Keratinocyte (primary cell): ENCODE measurements at regions not wholly inside any gene's neighbourhood (a gene's known extent, or its start where the extent isn't known, plus 50 kb on each side); places are given as distances from the start of the nearest gene placed in this dataset.
"Not testable (repeated sequence)": the region's sequence is repeated elsewhere in the genome, so short reads cannot be mapped to it uniquely, and the experiment has no call there.

Experiments used
- DNase-seq: peaks from one replicate; pipeline ENCODE4 v3.0.0-alpha.2; 2011; ENCODE audit warnings: low read depth, missing footprints, low spot score
- FAIRE-seq: peaks from 2 replicates; lab custom pipeline; 2011; peaks lifted over from hg19 to GRCh38; lab: Jason Lieb, UNC
- H2AFZ ChIP-seq: 2 replicates; pipeline ENCODE4 v1.6.0; 2012; ENCODE audit warnings: low read length, control low read depth, inconsistent platforms; ENCODE audit not compliant: control insufficient read depth
- H3K27ac ChIP-seq: 2 replicates; pipeline ENCODE4 v1.5.1; 2011; ENCODE audit warnings: low read length; ENCODE audit not compliant: control insufficient read depth, insufficient read depth
- H3K27me3 ChIP-seq: 3 replicates; pipeline ENCODE4 v1.6.0; 2011; ENCODE audit warnings: low read length; ENCODE audit not compliant: control insufficient read depth, insufficient read depth; ENCODE audit errors: extremely low read depth
- H3K36me3 ChIP-seq, 2 experiments: 2 replicates in 1 of 2; 3 replicates in 1 of 2; pipeline ENCODE4 v1.5.1; 2011; ENCODE audit warnings: low read length in 2 of 2, mild to moderate bottlenecking in 1 of 2; ENCODE audit not compliant: control insufficient read depth in 2 of 2, insufficient read depth in 2 of 2; ENCODE audit errors: extremely low read depth in 1 of 2
- H3K4me1 ChIP-seq: 3 replicates; pipeline ENCODE4 v1.5.1; 2011; ENCODE audit warnings: low read length; ENCODE audit not compliant: control insufficient read depth, insufficient read depth; ENCODE audit errors: extremely low read depth
- H3K4me2 ChIP-seq: 3 replicates; pipeline ENCODE4 v1.6.0; 2011; ENCODE audit warnings: low read depth, low read length; ENCODE audit not compliant: control insufficient read depth, insufficient read depth; ENCODE audit errors: extremely low read depth
- H3K4me3 ChIP-seq, 3 experiments: fragments of 200-600 bp in 1 of 3; sonication (generic) in 1 of 3; 2 replicates in 2 of 3; 3 replicates in 1 of 3; pipeline ENCODE4 v1.5.1; 2011 to 2016; ENCODE audit warnings: low read length in 3 of 3, mild to moderate bottlenecking in 3 of 3, control low read depth in 2 of 3, inconsistent platforms in 1 of 3, low read depth in 1 of 3, mixed read lengths in 1 of 3, mixed run types in 1 of 3, moderate library complexity in 1 of 3; ENCODE audit not compliant: control insufficient read depth in 2 of 3, insufficient read depth in 2 of 3; ENCODE audit errors: extremely low read depth in 1 of 3
- H3K79me2 ChIP-seq: 2 replicates; pipeline ENCODE4 v1.6.0; 2012; ENCODE audit warnings: low read length; ENCODE audit not compliant: control insufficient read depth, insufficient read depth
- H3K9ac ChIP-seq: 3 replicates; pipeline ENCODE4 v1.6.0; 2011; ENCODE audit warnings: low read length; ENCODE audit not compliant: control insufficient read depth, insufficient read depth; ENCODE audit errors: extremely low read depth
- H3K9me1 ChIP-seq: 3 replicates; pipeline ENCODE4 v1.6.0; 2011; ENCODE audit warnings: low read length; ENCODE audit not compliant: control insufficient read depth, insufficient read depth; ENCODE audit errors: extremely low read depth
- H3K9me3 ChIP-seq: 2 replicates; pipeline ENCODE4 v1.5.1; 2012; ENCODE audit warnings: low read depth, low read length; ENCODE audit not compliant: control insufficient read depth
- H4K20me1 ChIP-seq: 3 replicates; pipeline ENCODE4 v1.6.0; 2011; ENCODE audit warnings: low read length; ENCODE audit not compliant: control insufficient read depth, insufficient read depth; ENCODE audit errors: extremely low read depth
- EZH2 ChIP-seq: IDR thresholded peaks from one replicate; pipeline ENCODE4 v1.6.1; 2012; ENCODE audit warnings: inconsistent platforms, mild to moderate bottlenecking, low read length, moderate library complexity
- dilution Hi-C: fragments of 300-500 bp; cut with MboI; formaldehyde crosslinking; loops from one replicate; pipeline ENCODE4 v1.7.0; 2020; ENCODE audit warnings: low sequenced_read_pairs; ENCODE audit not compliant: extremely low pct_ligation_motif_present
- TF ChIP-seq, protein P1 (sequence below), 3 experiments: IDR thresholded peaks in 1 of 3; conservative IDR thresholded peaks in 1 of 3; optimal IDR thresholded peaks in 1 of 3; 2 replicates in 2 of 3; 3 replicates in 1 of 3; pipeline versions ENCODE3 to v1.5.1; 2011; ENCODE audit warnings: low read length in 3 of 3, mild to moderate bottlenecking in 3 of 3, moderate library complexity in 2 of 3, control low read depth in 1 of 3, inconsistent platforms in 1 of 3; ENCODE audit not compliant: insufficient read depth in 2 of 3; ENCODE audit errors: extremely low read depth in 1 of 3

DNA sequence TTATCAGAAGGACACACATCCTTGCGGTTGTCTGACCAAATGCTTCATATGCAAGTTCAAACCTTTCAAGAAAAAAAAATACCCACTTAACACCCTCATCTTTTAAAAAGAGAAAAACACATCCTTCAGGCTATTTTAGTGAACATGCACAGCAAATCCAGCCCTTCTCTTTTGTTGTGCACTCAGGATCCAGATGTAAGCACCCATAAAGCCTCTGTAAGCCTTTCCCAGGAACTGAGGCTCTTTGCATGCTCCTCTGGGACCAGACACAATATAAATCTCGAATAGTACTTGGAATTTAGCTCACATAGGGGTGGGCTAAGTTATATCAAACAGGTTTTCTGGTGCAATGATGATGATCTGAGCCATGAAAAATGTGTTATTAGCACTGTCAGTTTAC, 308.8 kb upstream of the FAM98A start:
- Histone ChIP-seq H3K9me1 (no peaks in the 10 kb centered on the region), H2AFZ (no peak overlapping the region), H3K9ac (no peak overlapping the region), H3K27ac (no peak overlapping the region), H3K4me2 (no peak overlapping the region), H3K9me3 (no peaks in the 10 kb centered on the region), H3K36me3 (no peaks in the 10 kb centered on the region), H4K20me1 (no peaks in the 10 kb centered on the region), H3K27me3 (no peaks in the 10 kb centered on the region), H3K4me1 (no peaks in the 10 kb centered on the region), H3K79me2 (no peaks in the 10 kb centered on the region), H3K4me3 (no peak overlapping the region)
- DNase-seq (no peak), FAIRE-seq (no peak)
- TF ChIP-seq EZH2, result no peak
- TF ChIP-seq, protein P1, sequence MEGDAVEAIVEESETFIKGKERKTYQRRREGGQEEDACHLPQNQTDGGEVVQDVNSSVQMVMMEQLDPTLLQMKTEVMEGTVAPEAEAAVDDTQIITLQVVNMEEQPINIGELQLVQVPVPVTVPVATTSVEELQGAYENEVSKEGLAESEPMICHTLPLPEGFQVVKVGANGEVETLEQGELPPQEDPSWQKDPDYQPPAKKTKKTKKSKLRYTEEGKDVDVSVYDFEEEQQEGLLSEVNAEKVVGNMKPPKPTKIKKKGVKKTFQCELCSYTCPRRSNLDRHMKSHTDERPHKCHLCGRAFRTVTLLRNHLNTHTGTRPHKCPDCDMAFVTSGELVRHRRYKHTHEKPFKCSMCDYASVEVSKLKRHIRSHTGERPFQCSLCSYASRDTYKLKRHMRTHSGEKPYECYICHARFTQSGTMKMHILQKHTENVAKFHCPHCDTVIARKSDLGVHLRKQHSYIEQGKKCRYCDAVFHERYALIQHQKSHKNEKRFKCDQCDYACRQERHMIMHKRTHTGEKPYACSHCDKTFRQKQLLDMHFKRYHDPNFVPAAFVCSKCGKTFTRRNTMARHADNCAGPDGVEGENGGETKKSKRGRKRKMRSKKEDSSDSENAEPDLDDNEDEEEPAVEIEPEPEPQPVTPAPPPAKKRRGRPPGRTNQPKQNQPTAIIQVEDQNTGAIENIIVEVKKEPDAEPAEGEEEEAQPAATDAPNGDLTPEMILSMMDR (optimal IDR thresholded peaks at IDR 0.05 in 1 of 3, IDR thresholded peaks at IDR 0.05 in 1 of 3, conservative IDR thresholded peaks at IDR 0.05 in 1 of 3; ENCODE audit: extremely low read depth in 1 of 3, insufficient read depth in 2 of 3, low read length in 3 of 3), result no peak
- dilution Hi-C loops, result no loop called here

DNA sequence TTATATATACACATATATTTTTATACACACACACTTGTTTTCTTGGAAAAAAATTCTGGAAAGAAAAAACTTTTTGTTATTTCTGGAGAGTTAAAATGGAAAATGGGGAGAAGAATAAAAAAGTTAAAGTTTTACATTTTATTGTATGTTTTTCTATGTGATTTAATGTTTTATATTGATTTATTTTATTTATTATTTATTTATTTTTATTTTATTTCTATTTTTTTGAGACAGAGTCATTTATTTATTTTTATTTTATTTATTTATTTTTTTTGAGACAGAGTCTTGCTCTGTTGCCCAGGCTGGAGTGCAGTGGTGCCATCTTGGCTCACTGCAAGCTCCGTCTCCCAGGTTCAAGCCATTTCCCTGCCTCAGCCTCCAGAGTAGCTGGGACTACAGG, 307.0 kb upstream of the FAM98A start:
- H2AFZ ChIP-seq, H3K4me2 ChIP-seq, H3K4me1 ChIP-seq, H4K20me1 ChIP-seq, H3K9me3 ChIP-seq, H3K9ac ChIP-seq, dilution Hi-C loops, H3K79me2 ChIP-seq, H3K36me3 ChIP-seq, H3K4me3 ChIP-seq, H3K9me1 ChIP-seq, DNase-seq, H3K27me3 ChIP-seq, FAIRE-seq, H3K27ac ChIP-seq: not testable (repeated sequence)

DNA sequence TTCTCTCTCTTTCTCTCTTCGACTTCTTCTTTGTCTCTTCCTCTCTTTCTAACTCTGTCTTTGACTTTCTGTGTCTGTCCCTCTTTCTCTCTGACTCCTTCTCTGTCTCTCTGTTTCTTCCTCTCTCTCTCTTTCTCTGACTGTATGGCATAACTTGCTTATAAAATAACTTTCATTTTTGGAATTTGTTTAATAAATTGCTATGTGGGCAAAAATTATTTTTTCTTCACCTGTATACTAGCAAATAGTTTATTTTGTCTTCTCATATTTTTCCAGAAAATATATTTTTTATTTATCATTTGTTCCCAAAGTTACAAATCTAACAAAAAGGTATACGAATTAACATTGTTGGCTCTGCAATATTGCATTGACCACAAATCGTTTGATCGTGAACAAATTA, 305.7 kb upstream of the FAM98A start:
- H3K9me3 ChIP-seq, result no peaks in the 10 kb centered on the region
- H2AFZ ChIP-seq, result no peak overlapping the region
- H3K27me3 ChIP-seq, result no peaks in the 10 kb centered on the region
- FAIRE-seq (no peak), DNase-seq (no peak)
- no peak overlapping the region for H3K27ac ChIP-seq
- H4K20me1 ChIP-seq, result no peaks in the 10 kb centered on the region
- no peaks in the 10 kb centered on the region for H3K79me2 ChIP-seq
- no peaks in the 10 kb centered on the region for H3K9me1 ChIP-seq
- no peak overlapping the region for H3K9ac ChIP-seq
- no peak overlapping the region for H3K4me3 ChIP-seq
- TF ChIP-seq, protein P1 (optimal IDR thresholded peaks at IDR 0.05 in 1 of 3, IDR thresholded peaks at IDR 0.05 in 1 of 3, conservative IDR thresholded peaks at IDR 0.05 in 1 of 3; ENCODE audit: extremely low read depth in 1 of 3, insufficient read depth in 2 of 3, low read length in 3 of 3), result no peak
- no peak for TF ChIP-seq EZH2
- H3K36me3 ChIP-seq, result no peaks in the 10 kb centered on the region
- H3K4me2 ChIP-seq, result no peak overlapping the region
- dilution Hi-C loops, result no loop called here
- H3K4me1 ChIP-seq, result no peaks in the 10 kb centered on the region
